ENCODE measurements at regions not wholly inside any gene's neighbourhood (a gene's known extent, or its start where the extent isn't known, plus 50 kb on each side); places are given as distances from the start of the nearest gene placed in this dataset.

GRCh38 chr9:81512641-81513040, 176.7 kb downstream of the TLE1 start:
- no peak overlapping the region for H3K4me2 ChIP-seq (ENCODE audit: insufficient read depth, insufficient read length, low read length)
- H4K91ac ChIP-seq (ENCODE audit: insufficient read length, low read depth, low read length) = no peak overlapping the region
- H4K20me1 ChIP-seq (ENCODE audit: control insufficient read depth, insufficient read depth, insufficient read length) = no peaks in the 10 kb centered on the region
- no peaks in the 10 kb centered on the region for H3K4me1 ChIP-seq (ENCODE audit: insufficient read depth, low read length)
- no peaks in the 10 kb centered on the region for H3K79me1 ChIP-seq (ENCODE audit: insufficient read depth, low read depth, low read length, poor library complexity, severe bottlenecking)
- peaks cover 0 to 10% (median 0%) of the 10 kb centered on the region in 3 experiments; a peak in 1 of 7 replicates for H3K36me3 Mint-ChIP-seq (ENCODE audit: insufficient read depth in 1 of 3, low read depth in 3 of 3)
- TF ChIP-seq, protein P1, sequence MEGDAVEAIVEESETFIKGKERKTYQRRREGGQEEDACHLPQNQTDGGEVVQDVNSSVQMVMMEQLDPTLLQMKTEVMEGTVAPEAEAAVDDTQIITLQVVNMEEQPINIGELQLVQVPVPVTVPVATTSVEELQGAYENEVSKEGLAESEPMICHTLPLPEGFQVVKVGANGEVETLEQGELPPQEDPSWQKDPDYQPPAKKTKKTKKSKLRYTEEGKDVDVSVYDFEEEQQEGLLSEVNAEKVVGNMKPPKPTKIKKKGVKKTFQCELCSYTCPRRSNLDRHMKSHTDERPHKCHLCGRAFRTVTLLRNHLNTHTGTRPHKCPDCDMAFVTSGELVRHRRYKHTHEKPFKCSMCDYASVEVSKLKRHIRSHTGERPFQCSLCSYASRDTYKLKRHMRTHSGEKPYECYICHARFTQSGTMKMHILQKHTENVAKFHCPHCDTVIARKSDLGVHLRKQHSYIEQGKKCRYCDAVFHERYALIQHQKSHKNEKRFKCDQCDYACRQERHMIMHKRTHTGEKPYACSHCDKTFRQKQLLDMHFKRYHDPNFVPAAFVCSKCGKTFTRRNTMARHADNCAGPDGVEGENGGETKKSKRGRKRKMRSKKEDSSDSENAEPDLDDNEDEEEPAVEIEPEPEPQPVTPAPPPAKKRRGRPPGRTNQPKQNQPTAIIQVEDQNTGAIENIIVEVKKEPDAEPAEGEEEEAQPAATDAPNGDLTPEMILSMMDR (conservative IDR thresholded peaks at IDR 0.05) = no peak
- H2AK5ac ChIP-seq (ENCODE audit: insufficient read length, low read length) = no peak overlapping the region
- no peak for DNase-seq
- H3K23ac ChIP-seq (ENCODE audit: insufficient read length, low read depth, low read length) = no peak overlapping the region
- no peaks in the 10 kb centered on the region for H3K27me3 Mint-ChIP-seq (ENCODE audit: low read depth)
- H3K27ac ChIP-seq (ENCODE audit: insufficient read length, low read depth, low read length) = no peak overlapping the region
- H3K9ac ChIP-seq (ENCODE audit: extremely low read depth, insufficient read length, low read length) = no peak overlapping the region
- 0 out of 5 replicates have a peak, but pooled peaks cover 0 to 3% of the 10 kb centered on the region in 2 experiments for H3K9me3 Mint-ChIP-seq
- no peak overlapping the region for H3K4ac ChIP-seq (ENCODE audit: low read depth, low read length)
- no peak overlapping the region for H2BK5ac ChIP-seq (ENCODE audit: insufficient read length, low read length)
- H4K5ac ChIP-seq (ENCODE audit: insufficient read length, low read depth, low read length) = no peak overlapping the region
- no CpG with 5 or more reads among the region's 1 CpG for WGBS (ENCODE audit: extremely low coverage, insufficient read length, low lambda C conversion rate)
- no peaks in the 10 kb centered on the region for H3K27me3 ChIP-seq (ENCODE audit: insufficient read depth, low read length)
- H3K18ac ChIP-seq (ENCODE audit: insufficient read length, low read depth, low read length) = no peak overlapping the region
- no peak overlapping the region for H2BK12ac ChIP-seq (ENCODE audit: insufficient read length, low read depth, low read length)
- no peak overlapping the region for H3K56ac ChIP-seq (ENCODE audit: insufficient read length, low read depth, low read length)
- H3K4me3 Mint-ChIP-seq = no peak overlapping the region
- no peak overlapping the region for H2BK120ac ChIP-seq (ENCODE audit: low read depth, low read length, poor library complexity, severe bottlenecking)
- H3K4me1 Mint-ChIP-seq = no peaks in the 10 kb centered on the region
- no peak overlapping the region for H2AFZ ChIP-seq (ENCODE audit: low read length)
- H2BK20ac ChIP-seq (ENCODE audit: low read depth, low read length, poor library complexity, severe bottlenecking) = no peak overlapping the region
- H3K79me2 ChIP-seq (ENCODE audit: insufficient read depth, low read length) = no peaks in the 10 kb centered on the region
- no peaks in the 10 kb centered on the region for H3K23me2 ChIP-seq (ENCODE audit: insufficient read length, low read depth, low read length, poor library complexity, severe bottlenecking)
- no peak overlapping the region for H3K14ac ChIP-seq (ENCODE audit: insufficient read depth, low read length)
- H3K27ac Mint-ChIP-seq = no peak overlapping the region
- H2BK15ac ChIP-seq (ENCODE audit: low read depth, low read length) = no peak overlapping the region
- H3K9me3 ChIP-seq (ENCODE audit: control insufficient read depth, low read depth, low read length) = no peaks in the 10 kb centered on the region
- H4K8ac ChIP-seq (replicated peaks; ENCODE audit: insufficient read length, low read depth, low read length) = no peak overlapping the region
- H3T11ph ChIP-seq (ENCODE audit: low read length) = no peak overlapping the region

Data from H9 (cell line).